Neural progenitor cell (in vitro differentiated cells): ENCODE measurements at regions not wholly inside any gene's neighbourhood (a gene's known extent, or its start where the extent isn't known, plus 50 kb on each side); places are given as distances from the start of the nearest gene placed in this dataset.

Experiments used
- CTCF ChIP-seq: fragments of 200-600 bp; sonication (generic); IDR thresholded peaks from 2 replicates; pipeline ENCODE4 v1.5.1; 2017; ENCODE audit warnings: antibody characterized with exemption, mild to moderate bottlenecking
- EZH2 ChIP-seq: fragments of 200-600 bp; sonication (generic); IDR thresholded peaks from 2 replicates; pipeline ENCODE4 v1.6.1; 2017; ENCODE audit warnings: antibody characterized with exemption, mild to moderate bottlenecking, moderate library complexity

DNA sequence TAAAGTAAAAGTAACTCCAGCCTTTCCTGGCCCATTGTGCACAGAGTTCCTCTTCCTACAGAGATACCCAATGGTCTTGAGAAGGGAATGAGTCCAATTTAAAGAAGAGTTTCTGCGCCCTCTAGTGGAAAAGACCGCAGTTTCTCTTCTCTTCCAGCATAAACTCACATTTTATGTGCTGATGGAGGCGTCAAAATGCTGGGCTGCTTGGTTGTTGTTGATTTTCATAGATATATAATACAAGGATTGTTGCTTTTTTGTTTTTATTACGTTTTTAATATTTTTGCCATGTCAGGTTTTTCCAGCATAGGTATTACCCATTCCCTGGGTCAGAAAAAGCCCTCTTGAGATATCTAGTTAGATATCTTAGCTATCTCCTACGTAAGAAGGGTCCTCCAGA lies 356.9 kb upstream of the STXBP6 start:
- peak; percentile 78 for TF ChIP-seq CTCF
- TF ChIP-seq EZH2: no peak
